H1 (cell line): ENCODE measurements at regions not wholly inside any gene's neighbourhood (a gene's known extent, or its start where the extent isn't known, plus 50 kb on each side); places are given as distances from the start of the nearest gene placed in this dataset.

Experiments
- CTCF ChIA-PET: fragments of 300-600 bp; sonication (Branson Sonifier 250); formaldehyde crosslinking; loops from one replicate; lab custom pipeline; 2021; ENCODE audit not compliant: partially characterized antibody; lab: Charles Lee
- POLR2A ChIA-PET: fragments of 300-600 bp; sonication (Branson Sonifier 250); formaldehyde crosslinking; loops from one replicate; lab custom pipeline; 2021; ENCODE audit warnings: inconsistent platforms; ENCODE audit not compliant: partially characterized antibody; lab: Charles Lee
- DNase-seq, 2 experiments: peaks; one replicate each; pipeline versions ENCODE4 v3.0.0 to v3.0.0-alpha.2; 2010 to 2022; ENCODE audit warnings: low spot score in 2 of 2, low read depth in 1 of 2, mixed read lengths in 1 of 2
- FAIRE-seq: peaks from 2 replicates; lab custom pipeline; 2011; peaks lifted over from hg19 to GRCh38; lab: Jason Lieb, UNC
- H2AFZ ChIP-seq: 2 replicates; pipeline ENCODE4 v1.8.1; 2012; ENCODE audit warnings: low read length, inconsistent platforms
- H2AK5ac ChIP-seq: 2 replicates; pipeline ENCODE4 v1.6.1; 2013; ENCODE audit warnings: low read depth, low read length
- H2BK120ac ChIP-seq: replicated peaks from 2 replicates; pipeline ENCODE3; 2013; ENCODE audit warnings: low read depth, low read length, inconsistent platforms
- H2BK12ac ChIP-seq: 2 replicates; pipeline ENCODE4 v1.6.1; 2013; ENCODE audit warnings: low read depth, low read length
- H2BK15ac ChIP-seq: 2 replicates; pipeline ENCODE4 v1.6.1; 2013; ENCODE audit warnings: low read length
- H2BK20ac ChIP-seq: 2 replicates; pipeline ENCODE4 v1.6.1; 2013; ENCODE audit warnings: low read length
- H2BK5ac ChIP-seq: 2 replicates; pipeline ENCODE4 v1.6.1; 2013; ENCODE audit warnings: low read depth, low read length
- H3K14ac ChIP-seq: 2 replicates; pipeline ENCODE4 v1.6.1; 2013; ENCODE audit warnings: inconsistent platforms; ENCODE audit not compliant: insufficient read length
- H3K18ac ChIP-seq: 2 replicates; pipeline ENCODE4 v1.6.1; 2013; ENCODE audit warnings: low read length; ENCODE audit errors: extremely low read depth
- H3K23ac ChIP-seq: 2 replicates; pipeline ENCODE4 v1.6.1; 2013; ENCODE audit warnings: inconsistent platforms; ENCODE audit not compliant: insufficient read length
- H3K23me2 ChIP-seq: 2 replicates; pipeline ENCODE4 v1.6.1; 2013; ENCODE audit warnings: low read depth, low read length
- H3K27ac ChIP-seq: 2 replicates; pipeline ENCODE4 v1.6.1; 2011; ENCODE audit warnings: low read depth, low read length, inconsistent platforms
- H3K27me3 ChIP-seq, 4 experiments: replicated peaks in 1 of 4; 1 replicate in 1 of 4; 2 replicates in 3 of 4; pipeline versions ENCODE4 v1.6.1 to v1.8.1; 2011 to 2013; ENCODE audit warnings: low read length in 3 of 4, mild to moderate bottlenecking in 3 of 4, inconsistent platforms in 2 of 4, mixed read lengths in 2 of 4, moderate library complexity in 1 of 4; ENCODE audit not compliant: control insufficient read depth in 3 of 4, insufficient read depth in 3 of 4; ENCODE audit errors: extremely low read depth in 1 of 4
- H3K36me3 ChIP-seq, 4 experiments: 2 replicates each; pipeline versions ENCODE4 v1.6.1 to v1.8.1; 2011 to 2013; ENCODE audit warnings: mild to moderate bottlenecking in 4 of 4, low read length in 3 of 4, moderate library complexity in 2 of 4, control low read depth in 1 of 4, inconsistent platforms in 1 of 4; ENCODE audit not compliant: insufficient read depth in 4 of 4, control insufficient read depth in 2 of 4
- H3K4ac ChIP-seq: replicated peaks from 2 replicates; pipeline ENCODE3; 2013; ENCODE audit warnings: low read length, low read depth, mixed read lengths, inconsistent platforms; ENCODE audit not compliant: insufficient read length
- H3K4me1 ChIP-seq, 4 experiments: replicated peaks in 1 of 4; 1 replicate in 1 of 4; 2 replicates in 3 of 4; pipeline versions ENCODE4 v1.6.1 to v1.8.1; 2011 to 2013; ENCODE audit warnings: low read length in 3 of 4, inconsistent platforms in 2 of 4, mixed read lengths in 1 of 4; ENCODE audit not compliant: insufficient read depth in 4 of 4, control insufficient read depth in 3 of 4
- H3K4me2 ChIP-seq, 2 experiments: 2 replicates each; pipeline versions ENCODE4 v1.6.1 to v1.8.1; 2011 to 2013; ENCODE audit warnings: low read depth in 2 of 2, low read length in 2 of 2, control low read depth in 1 of 2, inconsistent platforms in 1 of 2, mild to moderate bottlenecking in 1 of 2; ENCODE audit not compliant: insufficient read depth in 1 of 2
- H3K4me3 ChIP-seq, 4 experiments: fragments of 200-600, 300-600 bp in 1 of 4; sonication (generic), shearing (Covaris generic), sonication (Bioruptor Twin) in 1 of 4; 2 replicates each; pipeline versions ENCODE4 v1.5.1 to v1.8.1; 2011 to 2016; ENCODE audit warnings: low read length in 4 of 4, low read depth in 3 of 4, control low read depth in 2 of 4, inconsistent platforms in 2 of 4, mild to moderate bottlenecking in 2 of 4, mixed read lengths in 1 of 4, moderate library complexity in 1 of 4; ENCODE audit not compliant: insufficient read depth in 2 of 4; ENCODE audit errors: extremely low read depth in 1 of 4
- H3K56ac ChIP-seq: replicated peaks from 2 replicates; pipeline ENCODE3; 2013; ENCODE audit warnings: low read depth, mild to moderate bottlenecking, mixed read lengths, low read length, inconsistent platforms; ENCODE audit not compliant: insufficient read length
- H3K79me1 ChIP-seq: 2 replicates; pipeline ENCODE4 v1.6.1; 2013; ENCODE audit warnings: low read depth, low read length, control low read depth
- H3K79me2 ChIP-seq, 2 experiments: 2 replicates each; pipeline versions ENCODE4 v1.6.1 to v1.8.1; 2012 to 2013; ENCODE audit warnings: low read length in 2 of 2, mild to moderate bottlenecking in 2 of 2, inconsistent platforms in 1 of 2; ENCODE audit not compliant: insufficient read depth in 2 of 2, control insufficient read depth in 1 of 2
- H3K9ac ChIP-seq, 4 experiments: replicated peaks in 1 of 4; 1 replicate in 1 of 4; 2 replicates in 3 of 4; pipeline versions ENCODE4 v1.6.1 to v1.8.1; 2011 to 2013; ENCODE audit warnings: low read depth in 3 of 4, low read length in 3 of 4, control low read depth in 2 of 4, mild to moderate bottlenecking in 2 of 4, moderate library complexity in 2 of 4, inconsistent platforms in 1 of 4; ENCODE audit errors: extremely low read depth in 1 of 4
- H3K9me3 ChIP-seq, 2 experiments: 2 replicates each; pipeline versions ENCODE4 v1.6.1 to v1.8.1; 2012 to 2013; ENCODE audit warnings: mild to moderate bottlenecking in 2 of 2, moderate library complexity in 2 of 2, control low read depth in 1 of 2, inconsistent platforms in 1 of 2, low read depth in 1 of 2, low read length in 1 of 2, mixed read lengths in 1 of 2; ENCODE audit not compliant: insufficient read depth in 2 of 2
- H4K20me1 ChIP-seq, 2 experiments: replicated peaks in 1 of 2; 2 replicates each; pipeline versions ENCODE3 to v1.8.1; 2011 to 2013; ENCODE audit warnings: inconsistent platforms in 2 of 2, low read length in 2 of 2, mild to moderate bottlenecking in 1 of 2; ENCODE audit not compliant: insufficient read depth in 2 of 2, control insufficient read depth in 1 of 2
- H4K5ac ChIP-seq: 2 replicates; pipeline ENCODE4 v1.6.1; 2013; ENCODE audit warnings: low read length, low read depth, mixed read lengths, inconsistent platforms; ENCODE audit not compliant: insufficient read length
- H4K8ac ChIP-seq: 2 replicates; pipeline ENCODE4 v1.8.0; 2013; ENCODE audit warnings: mild to moderate bottlenecking, moderate library complexity, low read length, inconsistent platforms; ENCODE audit not compliant: insufficient read depth; ENCODE audit errors: extremely low read depth
- H4K91ac ChIP-seq: replicated peaks from 2 replicates; pipeline ENCODE3; 2013; ENCODE audit warnings: low read length, mixed read lengths, inconsistent platforms; ENCODE audit not compliant: insufficient read length
- KDM4A ChIP-seq: IDR thresholded peaks from one replicate; pipeline ENCODE4 v1.7.1; 2012; ENCODE audit warnings: low read depth, mild to moderate bottlenecking, moderate library complexity, low read length, inconsistent platforms; ENCODE audit not compliant: severe bottlenecking
- NANOG ChIP-seq: IDR thresholded peaks from 2 replicates; pipeline ENCODE4 v1.6.1; 2011; ENCODE audit warnings: low read length, low read depth, mild to moderate bottlenecking, inconsistent platforms; ENCODE audit not compliant: insufficient read depth, poor library complexity, severe bottlenecking
- SIX5 ChIP-seq: IDR thresholded peaks from 2 replicates; pipeline ENCODE4 v1.6.1; 2011; ENCODE audit warnings: mild to moderate bottlenecking, low read depth, low read length
- SP1 ChIP-seq: IDR thresholded peaks from 2 replicates; pipeline ENCODE4 v1.6.1; 2011; ENCODE audit warnings: low read depth, low read length
- SP2 ChIP-seq: IDR thresholded peaks from 2 replicates; pipeline ENCODE4 v1.6.1; 2012; ENCODE audit warnings: mild to moderate bottlenecking, low read length, inconsistent platforms
- YY1 ChIP-seq: IDR thresholded peaks from 2 replicates; pipeline ENCODE4 v1.6.1; 2011; ENCODE audit warnings: low read depth, mild to moderate bottlenecking, low read length
- WGBS, 2 experiments: shearing (Covaris generic) in 1 of 2; methylation state at CpG; one replicate each; pipeline versions ENCODE4 v1.1.6 to v1.1.7; 2013 to 2015; ENCODE audit warnings: low lambda C conversion rate in 2 of 2, mixed read lengths in 2 of 2, inconsistent platforms in 1 of 2, low coverage in 1 of 2, missing lambda C conversion rate in 1 of 2; ENCODE audit not compliant: insufficient replicate concordance in 2 of 2, insufficient coverage in 1 of 2, insufficient read length in 1 of 2; ENCODE audit errors: extremely low coverage in 1 of 2, missing lambda C conversion rate in 1 of 2; 5-methylcytosine and 5-hydroxymethylcytosine counted together
- TF ChIP-seq, protein P1 (sequence below): IDR thresholded peaks from 2 replicates; pipeline ENCODE4 v1.6.1; 2012; ENCODE audit warnings: inconsistent platforms
- TF ChIP-seq, protein P2 (sequence below), 3 experiments: IDR thresholded peaks; 1 replicate in 2 of 3; 2 replicates in 1 of 3; pipeline versions ENCODE4 v1.5.1 to v1.6.1; 2011; ENCODE audit warnings: low read length in 3 of 3, mild to moderate bottlenecking in 3 of 3, inconsistent platforms in 2 of 3, low read depth in 1 of 3, moderate library complexity in 1 of 3; ENCODE audit not compliant: insufficient read depth in 1 of 3; ENCODE audit errors: control extremely low read depth in 1 of 3

DNA sequence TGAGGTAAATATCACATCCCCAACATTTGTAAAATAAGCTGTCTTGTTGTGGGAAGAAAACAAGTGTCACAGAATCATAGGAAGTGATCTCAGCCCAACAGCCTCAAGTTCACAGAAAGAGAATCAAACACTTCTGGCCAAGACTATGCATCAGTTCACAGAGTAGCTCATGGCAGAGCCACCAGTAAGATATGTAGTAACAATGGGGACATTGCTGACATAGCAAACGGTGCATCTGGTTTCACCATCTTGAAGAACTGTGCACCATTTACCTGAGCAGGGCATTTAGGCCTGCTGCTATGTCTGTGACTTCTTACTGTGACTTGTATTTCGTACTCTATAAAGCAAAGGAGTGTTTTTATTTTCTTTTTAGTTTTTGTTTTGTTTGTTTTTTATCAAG lies 585.3 kb upstream of the FAT3 start:
- ChIA-PET POLR2A (no interaction called here), CTCF (interaction anchor here (0.5 to 1.0 kb wide), 2 partner anchors 9 to 125 kb away, joined by 3 read pairs; no protein-coding TSS in a partner anchor)
- no peak overlapping the region for H3K23ac ChIP-seq
- FAIRE-seq (no peak), DNase-seq (no peak)
- TF ChIP-seq SP1 (no peak), KDM4A (no peak), SIX5 (no peak), SP2 (no peak), YY1 (no peak), NANOG (no peak)
- TF ChIP-seq, protein P1, sequence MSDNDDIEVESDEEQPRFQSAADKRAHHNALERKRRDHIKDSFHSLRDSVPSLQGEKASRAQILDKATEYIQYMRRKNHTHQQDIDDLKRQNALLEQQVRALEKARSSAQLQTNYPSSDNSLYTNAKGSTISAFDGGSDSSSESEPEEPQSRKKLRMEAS, result no peak
- TF ChIP-seq, protein P2, sequence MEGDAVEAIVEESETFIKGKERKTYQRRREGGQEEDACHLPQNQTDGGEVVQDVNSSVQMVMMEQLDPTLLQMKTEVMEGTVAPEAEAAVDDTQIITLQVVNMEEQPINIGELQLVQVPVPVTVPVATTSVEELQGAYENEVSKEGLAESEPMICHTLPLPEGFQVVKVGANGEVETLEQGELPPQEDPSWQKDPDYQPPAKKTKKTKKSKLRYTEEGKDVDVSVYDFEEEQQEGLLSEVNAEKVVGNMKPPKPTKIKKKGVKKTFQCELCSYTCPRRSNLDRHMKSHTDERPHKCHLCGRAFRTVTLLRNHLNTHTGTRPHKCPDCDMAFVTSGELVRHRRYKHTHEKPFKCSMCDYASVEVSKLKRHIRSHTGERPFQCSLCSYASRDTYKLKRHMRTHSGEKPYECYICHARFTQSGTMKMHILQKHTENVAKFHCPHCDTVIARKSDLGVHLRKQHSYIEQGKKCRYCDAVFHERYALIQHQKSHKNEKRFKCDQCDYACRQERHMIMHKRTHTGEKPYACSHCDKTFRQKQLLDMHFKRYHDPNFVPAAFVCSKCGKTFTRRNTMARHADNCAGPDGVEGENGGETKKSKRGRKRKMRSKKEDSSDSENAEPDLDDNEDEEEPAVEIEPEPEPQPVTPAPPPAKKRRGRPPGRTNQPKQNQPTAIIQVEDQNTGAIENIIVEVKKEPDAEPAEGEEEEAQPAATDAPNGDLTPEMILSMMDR (IDR thresholded peaks at IDR 0.05; ENCODE audit: control extremely low read depth in 1 of 3, insufficient read depth in 1 of 3, low read depth in 1 of 3, low read length in 3 of 3), result no peak
- H3K4me1 ChIP-seq, result no peaks in the 10 kb centered on the region
- no peaks in the 10 kb centered on the region for H3K23me2 ChIP-seq
- H4K20me1 ChIP-seq, result no peaks in the 10 kb centered on the region
- no peak overlapping the region for H3K18ac ChIP-seq
- H3K14ac ChIP-seq, result no peak overlapping the region
- no peak overlapping the region for H2BK120ac ChIP-seq
- no peak overlapping the region for H2BK15ac ChIP-seq
- 95% methylated on average over 2 of the region's 2 CpGs; no CpG with 5 or more reads in 1 of the 2 experiments for WGBS, 2 experiments
- H4K5ac ChIP-seq, result no peak overlapping the region
- H2AK5ac ChIP-seq, result no peak overlapping the region
- H2BK12ac ChIP-seq, result no peak overlapping the region
- no peak overlapping the region for H2BK20ac ChIP-seq
- no peak overlapping the region for H3K9ac ChIP-seq
- H3K9me3 ChIP-seq, result no peaks in the 10 kb centered on the region
- no peak overlapping the region for H3K56ac ChIP-seq
- H3K27ac ChIP-seq, result no peak overlapping the region
- no peak overlapping the region for H3K4me3 ChIP-seq
- no peak overlapping the region for H4K91ac ChIP-seq
- no peak overlapping the region for H4K8ac ChIP-seq
- no peaks in the 10 kb centered on the region for H3K79me1 ChIP-seq
- no peaks in the 10 kb centered on the region for H3K36me3 ChIP-seq
- no peaks in the 10 kb centered on the region for H3K27me3 ChIP-seq
- H2BK5ac ChIP-seq, result no peak overlapping the region
- peak overlapping the region; percentile 95 for H2AFZ ChIP-seq
- no peak overlapping the region for H3K4me2 ChIP-seq
- no peak overlapping the region for H3K4ac ChIP-seq
- no peaks in the 10 kb centered on the region for H3K79me2 ChIP-seq
